GM12891 (cell line): ENCODE measurements at regions not wholly inside any gene's neighbourhood (a gene's known extent, or its start where the extent isn't known, plus 50 kb on each side); places are given as distances from the start of the nearest gene placed in this dataset.

Experiments
- PAX5 ChIP-seq: IDR thresholded peaks from 2 replicates; pipeline ENCODE4 v1.6.1; 2011; ENCODE audit warnings: low read length, moderate library complexity, mild to moderate bottlenecking; ENCODE audit not compliant: insufficient read depth, severe bottlenecking
- POLR2A ChIP-seq: IDR thresholded peaks from 2 replicates; pipeline ENCODE4 v1.6.1; 2011; ENCODE audit warnings: low read depth, low read length, control low read depth
- POLR2AphosphoS5 ChIP-seq: IDR thresholded peaks from 2 replicates; pipeline ENCODE4 v1.6.1; 2011; ENCODE audit warnings: low read depth, low read length, control low read depth
- POU2F2 ChIP-seq: IDR thresholded peaks from 2 replicates; pipeline ENCODE4 v1.6.1; 2011; ENCODE audit warnings: low read depth, mild to moderate bottlenecking, control low read depth, low read length, moderate library complexity
- TAF1 ChIP-seq: IDR thresholded peaks from 2 replicates; pipeline ENCODE4 v1.6.1; 2011; ENCODE audit warnings: low read depth, low read length, control low read depth

- TF ChIP-seq POLR2A = no peak
- no peak for TF ChIP-seq POLR2AphosphoS5
- no peak for TF ChIP-seq PAX5
- TF ChIP-seq POU2F2 = no peak
- TF ChIP-seq TAF1 = no peak
Observed at GRCh38 chr1:221303623-221304022, 424.4 kb downstream of the HLX start.
